GM19351 (cell line): ENCODE measurements at regions not wholly inside any gene's neighbourhood (a gene's known extent, or its start where the extent isn't known, plus 50 kb on each side); places are given as distances from the start of the nearest gene placed in this dataset.
A peak's percentile ranks its signal among the peaks of the same experiment; 100 is the strongest.

Source experiments
- ATAC-seq: cut with Tn5 transposase; IDR thresholded peaks from one replicate; pipeline ENCODE4 v1.9.1; 2021; ENCODE audit warnings: mild to moderate bottlenecking, moderate library complexity; ENCODE audit not compliant: unreplicated experiment

DNA sequence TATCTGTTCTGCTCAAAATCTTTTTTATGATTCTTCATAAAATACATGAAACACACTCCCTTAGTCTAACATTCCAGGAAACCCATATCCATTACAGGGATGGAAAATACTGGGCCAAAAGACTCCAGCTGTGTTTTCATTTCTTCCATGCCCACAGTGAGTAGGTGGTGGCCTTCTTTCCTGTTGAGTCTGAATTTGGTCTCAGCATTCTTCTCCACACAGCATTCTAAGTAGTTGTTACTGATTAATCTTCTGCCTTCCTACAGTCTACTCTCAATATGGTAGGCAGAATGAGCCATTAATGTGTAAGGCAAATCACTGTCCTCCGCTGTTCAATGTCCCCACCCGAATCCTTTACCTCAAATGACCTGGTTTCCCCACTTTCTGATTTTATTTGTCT is 370.6 kb upstream of the RPS6KA3 start:
- ATAC-seq = no peak

DNA sequence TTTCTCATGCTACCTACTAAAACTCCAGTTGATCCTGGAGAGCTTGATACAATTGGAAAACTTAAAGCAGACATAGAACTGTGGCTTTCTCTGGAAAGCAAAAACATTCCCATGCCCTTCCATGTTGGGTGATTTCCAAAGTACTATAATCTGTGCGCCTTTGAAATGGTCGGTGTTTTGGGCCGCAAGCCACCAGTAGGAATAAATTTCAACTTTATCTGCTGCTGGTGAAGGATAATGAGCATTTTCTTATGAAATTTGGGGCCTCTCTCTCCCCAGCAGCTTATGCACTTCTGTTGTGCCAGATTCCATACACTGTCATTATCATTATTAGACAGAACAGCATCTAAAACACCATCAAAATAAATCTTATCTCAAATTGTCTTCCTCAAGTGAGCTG is 366.7 kb upstream of the RPS6KA3 start:
- ATAC-seq = no peak

DNA sequence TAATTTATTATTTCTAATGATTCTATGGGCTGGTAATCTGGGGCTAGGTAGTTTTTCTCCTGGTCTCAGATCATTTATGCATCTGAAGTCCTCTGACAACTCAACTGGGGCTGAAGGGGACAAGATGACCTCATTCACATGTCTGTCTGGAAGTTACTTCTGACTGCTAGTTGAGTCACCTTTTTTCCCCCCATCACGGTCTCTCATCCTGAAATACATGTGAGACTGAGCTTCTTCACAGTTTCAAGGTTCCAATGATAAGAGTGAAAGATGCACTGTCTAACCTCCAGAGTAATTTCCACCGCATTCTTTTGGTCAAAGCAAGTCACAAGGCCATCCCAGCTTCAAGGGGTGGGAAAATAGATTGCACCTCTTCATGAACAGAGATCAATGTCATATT is 356.7 kb upstream of the RPS6KA3 start:
- no peak for ATAC-seq

DNA sequence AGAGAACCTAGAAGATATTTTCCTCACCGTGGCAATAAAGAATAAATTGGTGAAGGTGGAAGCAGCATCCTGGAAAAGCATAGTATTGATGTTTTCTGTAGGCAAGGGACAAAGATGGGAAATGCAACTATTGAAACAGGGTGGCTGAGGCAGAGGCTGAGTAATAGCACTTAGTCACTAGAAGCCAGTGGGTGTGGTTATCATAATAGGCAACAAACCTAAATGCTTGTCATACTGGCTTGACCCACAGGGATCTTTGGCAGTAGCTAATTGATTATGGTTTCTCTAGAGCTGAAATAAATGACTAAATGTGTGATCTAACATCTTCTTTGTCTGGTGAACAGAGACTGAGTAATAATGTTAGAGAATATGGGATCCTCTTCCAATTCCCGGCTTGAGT is 353.6 kb upstream of the RPS6KA3 start:
- no peak for ATAC-seq

DNA sequence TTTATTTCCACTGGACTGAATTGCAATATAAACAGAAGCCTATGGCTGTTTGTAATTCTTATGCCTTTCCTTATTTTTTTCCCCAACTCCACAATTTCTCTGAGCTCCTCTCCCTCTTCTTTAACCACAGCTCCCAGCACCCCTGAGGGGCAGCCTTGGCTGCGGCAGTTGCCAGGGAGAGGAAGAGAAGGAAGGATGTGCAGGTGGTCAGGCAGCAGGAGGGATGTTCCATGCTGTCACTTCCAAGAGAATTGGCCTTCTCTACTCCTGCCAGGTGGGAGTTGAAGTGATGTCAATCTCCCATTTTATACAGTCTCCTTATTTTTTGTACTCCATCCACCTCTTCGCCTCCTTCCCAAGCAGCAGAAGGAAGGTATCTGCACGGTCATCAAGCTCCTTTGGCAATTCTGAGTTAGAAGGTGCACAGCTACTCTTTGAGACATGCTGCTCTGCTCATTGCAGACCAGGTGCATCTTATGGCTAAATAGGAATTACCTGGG is 343.3 kb upstream of the RPS6KA3 start:
- ATAC-seq = no peak

DNA sequence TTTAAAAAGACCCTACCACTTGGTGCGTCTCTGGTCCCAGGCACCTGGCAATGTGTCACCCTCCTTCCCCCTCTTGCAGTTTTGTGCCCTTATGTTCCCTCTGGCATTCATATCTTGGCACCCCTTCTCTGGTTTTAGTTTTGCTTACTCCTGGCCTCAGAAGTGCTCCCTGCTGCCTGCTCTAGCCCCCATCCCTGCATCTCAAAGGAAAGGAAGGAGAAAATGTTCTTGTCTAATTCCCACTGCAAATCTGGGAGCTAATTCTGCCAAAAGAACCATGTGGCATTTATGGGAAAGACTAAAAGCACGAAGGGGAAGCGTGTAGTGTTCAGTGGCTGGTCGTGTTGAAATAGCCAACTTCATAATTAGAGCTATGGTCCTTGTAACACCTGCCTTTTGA is 340.1 kb upstream of the RPS6KA3 start:
- ATAC-seq = no peak

DNA sequence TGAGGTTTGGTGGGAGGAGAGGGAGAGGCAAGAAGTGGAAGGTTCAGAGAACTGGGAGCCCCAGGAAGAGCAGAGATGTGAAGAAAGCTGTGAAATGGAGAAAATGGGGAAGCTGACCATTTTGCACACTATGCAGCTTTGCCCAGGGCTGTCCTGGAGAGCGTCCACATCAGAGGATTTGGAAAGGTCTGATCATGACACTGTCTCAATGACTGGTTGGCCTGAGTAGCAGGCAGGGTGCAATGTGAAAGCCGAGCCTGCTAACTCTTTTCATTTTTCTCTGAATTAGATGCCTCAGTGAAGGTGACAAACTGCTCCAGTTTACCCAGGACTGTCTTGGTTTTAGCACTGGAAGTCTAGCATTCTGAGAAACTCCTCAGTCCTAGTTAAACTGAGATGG is 330.1 kb upstream of the RPS6KA3 start:
- ATAC-seq = no peak

DNA sequence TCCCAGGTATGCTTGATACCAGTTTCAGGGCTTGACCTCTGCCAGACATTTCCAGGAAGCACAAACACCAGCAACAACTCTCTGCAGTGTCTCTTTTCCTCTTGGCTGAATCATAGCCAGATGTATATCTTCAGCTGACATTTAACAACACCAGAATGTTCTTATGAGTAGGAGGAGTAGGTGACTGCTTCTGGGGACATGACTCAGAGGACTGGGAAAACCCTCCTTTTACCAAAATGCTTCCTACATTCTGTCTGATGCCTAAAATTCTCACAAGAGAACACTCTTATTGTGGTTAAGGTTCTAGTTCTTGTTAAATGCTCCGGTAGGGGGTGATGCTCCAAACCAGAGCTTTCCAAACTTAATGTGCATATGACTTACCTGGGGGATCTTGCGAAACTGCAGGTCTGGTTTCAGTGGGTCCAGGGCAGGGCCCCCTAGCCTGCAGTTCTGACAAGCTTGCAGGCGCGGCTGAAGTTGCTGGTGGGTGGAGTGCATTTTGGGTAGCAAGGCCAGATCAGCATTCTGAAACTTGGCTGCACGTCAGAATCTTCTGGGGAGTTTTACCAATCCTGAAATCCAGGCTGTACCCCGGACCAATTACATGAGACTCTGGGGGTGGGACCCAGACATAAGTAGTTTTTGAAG is 329.3 kb upstream of the RPS6KA3 start:
- ATAC-seq = peak; percentile 52

DNA sequence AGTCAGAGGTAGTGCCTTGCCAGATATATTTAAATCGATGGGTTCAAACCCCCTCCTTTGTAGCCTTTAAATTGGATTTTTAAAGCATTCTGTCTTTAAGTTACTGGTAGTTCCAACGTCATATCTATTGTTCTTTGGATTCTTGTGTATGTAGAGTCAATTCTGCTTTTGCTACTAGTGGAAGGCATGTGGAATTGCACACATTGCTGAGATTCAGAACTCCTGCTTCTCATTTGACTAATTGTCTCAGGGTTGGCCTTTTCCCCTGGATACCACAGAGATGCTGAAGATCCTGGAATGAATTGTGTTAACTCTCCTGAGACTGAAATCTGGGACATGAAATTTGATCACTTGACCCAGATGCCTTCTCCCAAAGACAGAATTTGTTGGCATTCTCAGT is 328.3 kb upstream of the RPS6KA3 start:
- ATAC-seq = no peak

DNA sequence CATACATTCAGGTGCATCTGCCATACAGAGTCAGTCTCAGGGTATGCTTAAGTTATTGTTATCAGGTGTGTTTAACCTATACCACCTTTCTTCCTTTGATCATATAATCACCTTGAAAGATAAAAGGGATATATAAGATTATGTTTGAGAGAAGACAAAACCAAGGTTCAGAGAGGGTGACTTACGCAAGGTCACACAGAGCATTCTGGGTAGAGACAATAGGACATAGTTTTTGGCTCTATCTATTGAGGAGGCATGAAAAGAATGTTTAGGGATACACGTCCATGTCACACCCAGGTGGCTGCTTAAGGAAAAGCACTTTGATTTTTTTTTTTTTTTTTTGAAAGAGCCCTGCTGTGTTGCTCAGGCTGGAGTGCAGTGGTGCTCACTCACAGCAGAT is 327.1 kb upstream of the RPS6KA3 start:
- ATAC-seq = no peak

DNA sequence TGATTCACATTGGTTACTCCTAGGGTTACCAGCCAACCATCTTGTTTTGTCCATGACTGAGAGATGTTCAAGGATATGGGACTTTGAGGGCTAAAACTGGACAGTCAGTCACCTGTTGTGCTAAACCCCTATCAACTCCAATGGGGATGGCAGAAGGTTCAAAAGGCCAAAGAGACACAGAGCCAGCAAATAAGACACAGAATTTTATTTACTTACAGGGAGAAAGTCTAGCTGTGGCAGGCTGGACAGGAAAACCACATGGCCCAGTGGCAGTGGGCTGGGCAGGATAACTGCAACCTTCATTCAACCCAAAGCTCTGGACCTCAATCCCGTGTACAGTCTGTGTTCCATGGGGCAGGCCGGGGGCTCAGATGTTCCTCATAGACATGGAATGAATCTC is 326.7 kb upstream of the RPS6KA3 start:
- no peak for ATAC-seq

DNA sequence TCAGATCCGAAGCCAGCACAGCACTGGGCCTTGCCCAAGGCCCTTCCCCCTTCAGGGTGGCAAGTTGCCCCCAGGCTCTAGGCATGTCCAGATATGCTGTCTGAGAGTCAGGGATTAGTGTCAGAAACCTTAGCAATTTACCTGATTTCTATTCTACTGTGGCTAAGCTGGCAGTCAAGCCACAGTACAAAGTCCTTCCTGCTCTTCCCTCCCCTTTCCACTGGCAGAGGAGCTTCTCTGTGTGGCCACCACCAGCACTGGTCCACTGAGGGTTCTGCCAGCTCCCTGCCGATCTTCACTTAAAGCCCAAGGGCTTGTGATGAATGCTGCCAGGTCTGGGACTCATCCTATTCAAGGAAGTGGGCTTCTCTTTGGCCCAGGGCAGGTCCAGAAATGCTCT is 324.5 kb upstream of the RPS6KA3 start:
- no peak for ATAC-seq

DNA sequence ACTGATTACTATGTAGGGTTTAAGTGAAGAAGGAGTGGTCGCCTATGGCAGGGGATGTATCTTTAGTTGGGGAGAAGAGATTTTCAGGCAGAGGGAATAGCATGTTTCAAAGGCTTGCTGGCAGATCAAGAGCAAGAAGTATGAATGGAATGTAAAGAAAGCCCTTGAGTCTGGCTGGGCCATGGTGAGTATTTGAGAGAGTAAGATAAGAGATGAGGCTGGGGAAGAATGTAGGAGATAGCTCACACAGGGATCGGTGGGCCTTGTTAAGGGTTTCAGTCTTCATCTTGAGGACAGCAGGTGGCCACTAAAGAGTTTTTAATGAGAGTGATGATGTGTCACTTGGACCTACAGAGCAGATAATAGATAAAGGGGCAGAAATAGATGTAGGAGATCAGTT is 319.1 kb upstream of the RPS6KA3 start:
- no peak for ATAC-seq

DNA sequence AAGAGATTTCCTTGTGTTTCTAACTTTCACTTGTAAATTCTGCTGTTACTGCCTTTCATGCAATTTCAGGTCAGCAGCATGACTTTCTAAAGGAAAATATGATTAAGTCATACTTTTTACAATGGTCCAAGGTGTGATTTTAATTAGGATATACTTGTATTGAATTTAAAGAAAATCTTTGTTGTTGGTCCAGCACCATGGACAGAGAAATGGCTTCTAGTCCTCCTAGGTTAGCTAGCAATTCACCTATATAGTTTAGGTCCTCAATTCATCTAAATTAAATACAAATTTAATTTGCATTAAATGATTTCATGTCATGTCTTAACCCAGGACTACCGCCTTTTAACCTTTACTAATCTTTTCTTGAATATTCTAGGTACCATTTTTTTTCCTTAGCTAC is 304.9 kb upstream of the RPS6KA3 start:
- ATAC-seq = no peak

DNA sequence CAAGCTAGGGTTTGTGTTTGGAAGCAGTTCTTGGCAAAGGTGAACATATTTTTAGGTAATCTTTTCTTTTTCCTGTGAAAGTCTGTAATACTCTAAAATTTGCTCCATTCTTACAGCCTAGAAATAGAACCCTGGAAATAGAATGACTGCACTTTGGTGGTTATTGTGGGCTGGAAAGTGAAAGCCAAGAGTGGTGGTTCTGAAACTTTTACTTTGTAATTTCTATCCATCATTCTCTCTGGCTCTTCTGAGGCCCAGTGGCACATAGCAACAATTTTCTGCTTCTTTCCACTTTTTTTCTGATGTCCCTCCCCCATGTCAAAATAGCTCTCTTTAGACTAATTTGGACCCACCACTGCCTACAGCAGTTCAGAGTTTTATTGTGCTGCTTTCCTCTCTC is 300.4 kb upstream of the RPS6KA3 start:
- ATAC-seq = peak; percentile 74

DNA sequence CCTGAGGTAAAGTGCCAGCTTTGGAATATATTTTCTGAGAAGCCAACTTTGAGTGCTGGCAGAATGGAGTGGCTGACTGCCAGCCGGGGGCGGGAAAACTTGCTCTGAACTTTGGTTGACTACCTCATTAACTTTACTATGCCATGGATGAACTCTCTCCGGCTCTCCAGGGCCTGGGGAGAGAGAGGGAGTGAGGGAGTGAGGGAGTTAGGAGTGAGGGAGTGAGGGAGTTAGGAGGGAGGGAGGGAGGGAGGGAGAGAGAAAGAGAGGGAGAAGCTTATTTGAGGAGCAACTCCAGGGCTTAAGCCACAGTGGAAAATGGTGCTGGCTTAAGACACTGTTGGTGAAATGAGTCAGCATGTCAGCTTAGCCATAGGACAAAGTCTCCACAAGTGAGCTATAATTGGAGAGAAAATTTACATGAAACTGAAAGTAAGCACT is 280.9 kb upstream of the RPS6KA3 start:
- ATAC-seq = peak; percentile 88

DNA sequence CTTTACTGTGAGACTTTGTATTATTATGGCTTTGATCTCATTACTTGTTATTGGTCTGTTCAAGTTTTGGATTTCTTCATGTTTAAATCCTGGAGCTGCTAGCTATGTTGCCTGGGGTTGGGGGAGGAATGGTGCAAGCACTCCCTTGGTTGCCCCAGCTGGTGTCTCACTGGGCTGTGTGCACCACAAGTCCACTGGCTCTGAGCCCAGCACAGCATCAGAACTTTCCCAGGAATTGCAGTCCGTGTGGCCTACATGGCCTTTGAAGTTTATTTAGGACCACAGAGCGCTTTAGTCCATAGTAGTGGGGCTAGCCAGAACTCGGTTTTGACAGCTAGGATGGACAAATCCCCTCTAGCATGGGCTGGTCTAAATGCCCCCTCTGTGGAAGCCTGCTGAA is 278.8 kb upstream of the RPS6KA3 start:
- no peak for ATAC-seq

DNA sequence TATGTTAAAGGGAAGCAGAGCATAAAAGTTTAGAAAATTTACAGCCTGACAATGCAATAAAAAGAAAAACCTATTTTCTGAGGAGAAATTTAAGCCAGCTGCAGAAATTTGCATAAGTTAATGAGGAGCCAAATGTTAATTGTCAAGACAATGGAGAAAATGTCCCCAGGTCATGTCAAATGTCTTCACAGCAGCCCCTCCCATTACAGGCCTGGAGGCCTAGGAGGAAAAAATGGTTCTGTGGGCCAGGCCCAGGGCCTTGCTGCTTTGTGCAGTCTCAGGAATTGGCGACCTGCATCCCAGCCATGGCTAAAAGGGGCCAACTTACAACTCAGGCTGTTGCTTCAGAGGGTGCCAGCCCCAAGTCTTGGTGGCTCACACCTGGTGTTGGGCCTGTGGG is 275.4 kb upstream of the RPS6KA3 start:
- no peak for ATAC-seq

DNA sequence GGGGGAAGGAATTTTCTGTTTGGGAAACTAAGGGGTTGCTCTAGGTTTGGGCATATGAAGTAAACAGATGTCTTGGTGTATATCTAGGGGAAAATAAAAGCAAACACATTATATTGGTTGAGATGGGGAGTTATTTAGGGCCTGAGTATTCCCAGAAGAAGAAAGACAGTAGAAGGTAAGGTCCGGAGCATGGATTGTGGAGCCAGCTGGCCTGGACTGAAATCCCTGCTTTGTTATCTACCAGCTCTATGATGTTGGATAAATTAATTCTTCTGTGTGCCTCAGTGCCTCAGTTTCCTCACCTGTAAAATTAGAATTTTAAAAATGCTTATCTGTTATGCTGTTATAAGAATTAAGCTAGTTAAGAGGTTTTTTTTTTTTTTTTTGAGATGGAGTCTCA is 272.3 kb upstream of the RPS6KA3 start:
- no peak for ATAC-seq

DNA sequence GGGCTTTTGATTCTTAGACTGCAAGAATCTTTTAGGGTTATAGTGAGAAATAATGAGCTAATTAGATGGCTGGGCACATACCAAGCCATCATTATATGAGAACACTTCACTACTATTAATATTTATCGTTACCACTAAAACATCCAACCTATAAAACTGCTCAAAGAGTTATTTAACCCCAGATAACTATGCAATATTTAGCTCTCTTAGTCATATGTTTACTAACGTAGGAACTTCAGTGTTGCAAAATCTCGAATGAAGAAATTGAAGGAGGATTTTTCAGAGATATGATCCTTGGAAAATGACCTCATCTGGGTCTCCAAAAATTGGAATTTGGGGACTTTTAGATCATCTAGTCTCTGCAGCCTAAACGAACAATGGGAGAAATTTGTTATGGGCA is 265.0 kb upstream of the RPS6KA3 start:
- ATAC-seq = no peak

DNA sequence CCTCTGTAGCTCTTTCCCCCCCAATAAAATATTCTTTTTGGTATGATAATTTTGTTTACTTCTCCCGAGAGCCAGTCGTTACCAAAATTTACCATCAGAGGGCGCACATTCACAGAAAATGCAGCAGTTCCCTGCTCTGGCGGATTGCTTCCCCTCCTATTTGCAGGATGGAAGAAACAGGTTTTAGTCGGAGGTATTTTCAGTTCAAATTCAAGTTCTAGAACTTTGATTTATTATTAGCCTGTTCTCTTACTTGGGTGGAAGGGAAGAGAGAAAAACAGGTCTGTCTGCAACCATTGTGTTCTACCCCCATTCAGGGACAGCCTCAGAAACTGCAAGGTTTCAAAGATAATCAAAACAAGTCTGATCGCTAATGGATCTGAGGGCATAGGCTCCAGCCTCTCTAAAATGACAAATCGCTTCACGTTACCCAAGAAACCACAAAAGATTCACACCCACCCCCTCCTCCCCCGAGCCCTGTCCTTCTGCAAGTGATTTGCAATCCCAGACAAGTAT is 263.8 kb upstream of the RPS6KA3 start:
- peak; percentile 69 for ATAC-seq

DNA sequence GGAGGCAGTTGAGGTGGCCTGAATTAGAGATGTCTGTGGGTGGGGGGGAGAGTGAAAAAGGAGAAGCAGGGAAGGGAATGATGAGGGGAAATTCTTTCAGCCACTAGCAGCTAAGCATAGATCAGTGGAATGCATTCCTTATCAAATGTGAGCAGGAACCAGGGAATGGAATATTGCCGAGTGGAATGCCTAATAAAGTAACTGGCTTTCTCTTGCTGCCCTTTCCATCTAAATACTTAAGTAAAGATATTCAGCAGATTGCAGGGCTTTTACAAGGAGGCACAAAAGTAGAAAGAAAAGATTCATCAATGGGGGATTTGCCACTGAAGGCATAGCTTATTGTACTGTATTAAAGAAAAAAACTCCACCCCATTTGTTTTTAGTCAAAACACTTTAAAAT is 263.0 kb upstream of the RPS6KA3 start:
- no peak for ATAC-seq

DNA sequence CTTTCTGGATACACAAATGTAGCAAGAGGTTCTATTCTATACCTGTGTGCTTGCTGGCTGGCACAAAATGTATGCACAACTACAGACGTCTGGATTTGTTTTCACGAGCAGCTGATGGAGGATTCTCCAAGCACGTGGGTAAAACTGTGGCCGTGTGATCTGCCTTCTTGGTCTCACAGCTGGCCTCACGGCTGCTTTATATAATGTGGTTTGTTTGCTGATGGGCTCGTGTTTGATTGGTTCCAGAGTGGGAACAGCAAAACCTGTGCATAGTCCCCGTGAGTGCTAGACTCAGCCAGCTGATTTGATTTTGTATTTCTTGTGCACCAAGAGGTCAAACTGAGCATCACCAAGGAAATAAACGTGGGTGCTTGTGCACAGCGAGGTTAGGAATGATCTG is 262.6 kb upstream of the RPS6KA3 start:
- no peak for ATAC-seq
